ENCODE measurements at regions not wholly inside any gene's neighbourhood (a gene's known extent, or its start where the extent isn't known, plus 50 kb on each side); places are given as distances from the start of the nearest gene placed in this dataset.

GRCh38 chr5:176186107-176186506 lies 52.1 kb upstream of the SIMC1 start:
- Mint-ChIP-seq H3K4me1 (no peaks in the 10 kb centered on the region), H3K4me3 (no peak overlapping the region), H3K27me3 (peaks cover 11 to 29% of the 10 kb centered on the region in 2 donors), H3K9me3 (no peaks in the 10 kb centered on the region), H3K27ac (no peak overlapping the region), H3K36me3 (no peaks in the 10 kb centered on the region)
- DNase-seq = no peak
- ATAC-seq (replicated peaks) = no peak

- Mint-ChIP-seq H3K9me3 (no peaks in the 10 kb centered on the region), H3K36me3 (no peaks in the 10 kb centered on the region), H3K4me3 (no peak overlapping the region), H3K27me3 (peaks cover 11 to 24% of the 10 kb centered on the region in 2 donors), H3K27ac (no peak overlapping the region), H3K4me1 (no peaks in the 10 kb centered on the region)
- no peak for ATAC-seq (replicated peaks)
- DNase-seq = no peak
Observed at GRCh38 chr5:176187276-176188062, 50.8 kb upstream of the SIMC1 start.

DNA sequence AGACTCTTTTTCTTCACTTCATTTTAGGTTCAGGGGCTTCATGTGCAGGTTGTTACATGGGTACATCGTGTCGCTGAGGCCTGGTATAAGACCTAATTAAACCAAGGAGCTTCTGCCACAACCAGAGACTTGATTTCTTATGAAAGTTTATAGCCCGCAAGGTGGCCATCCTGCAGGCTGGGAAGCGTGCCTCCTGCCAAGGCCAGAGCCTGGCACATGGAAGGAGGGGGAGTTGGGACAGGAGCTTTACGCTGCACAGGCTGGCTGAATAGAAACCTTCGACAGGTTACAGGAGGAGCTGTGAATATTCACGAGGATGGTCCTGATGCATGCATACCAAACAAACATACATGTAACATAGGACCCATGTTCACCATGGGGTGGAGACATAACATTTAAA lies 50.1 kb upstream of the SIMC1 start:
- H3K27ac Mint-ChIP-seq = no peak overlapping the region
- no peaks in the 10 kb centered on the region for H3K4me1 Mint-ChIP-seq
- H3K27me3 Mint-ChIP-seq = peaks cover 14 to 22% of the 10 kb centered on the region in 2 donors
- H3K36me3 Mint-ChIP-seq = no peaks in the 10 kb centered on the region
- no peaks in the 10 kb centered on the region for H3K9me3 Mint-ChIP-seq
- ATAC-seq (replicated peaks) = no peak
- no peak for DNase-seq
- H3K4me3 Mint-ChIP-seq = no peak overlapping the region
